Central memory CD8-positive, alpha-beta T cell (primary cell): ENCODE measurements at regions not wholly inside any gene's neighbourhood (a gene's known extent, or its start where the extent isn't known, plus 50 kb on each side); places are given as distances from the start of the nearest gene placed in this dataset.

Experiments
- ATAC-seq: fragments of 150-1000 bp; cut with Tn5 transposase; replicated peaks from 2 replicates; pipeline ENCODE4 v1.10.0; 2022; ENCODE audit warnings: mild to moderate bottlenecking, moderate FRiP score, moderate number of reproducible peaks; ENCODE audit not compliant: poor library complexity, severe bottlenecking; ENCODE audit errors: extremely low read depth
- DNase-seq, 2 donors: peaks; one replicate each; pipeline ENCODE4 v3.0.0; 2021; ENCODE audit warnings: low spot score in 2 of 2
- H3K27ac Mint-ChIP-seq: one replicate; pipeline ENCODE4 v1.8.0; 2022; ENCODE audit warnings: low read depth, mild to moderate bottlenecking, moderate library complexity, mixed read lengths
- H3K27me3 Mint-ChIP-seq: one replicate; pipeline ENCODE4 v1.8.0; 2022; ENCODE audit warnings: mixed read lengths
- H3K36me3 Mint-ChIP-seq: one replicate; pipeline ENCODE4 v1.8.0; 2022; ENCODE audit warnings: mild to moderate bottlenecking, moderate library complexity, mixed read lengths; ENCODE audit not compliant: insufficient read depth
- H3K4me1 Mint-ChIP-seq: one replicate; pipeline ENCODE4 v1.8.0; 2022; ENCODE audit warnings: mixed read lengths
- H3K4me3 Mint-ChIP-seq: one replicate; pipeline ENCODE4 v1.8.0; 2022; ENCODE audit warnings: mild to moderate bottlenecking, moderate library complexity, mixed read lengths
- H3K9me3 Mint-ChIP-seq: one replicate; pipeline ENCODE4 v1.8.0; 2022; ENCODE audit warnings: mixed read lengths

DNA sequence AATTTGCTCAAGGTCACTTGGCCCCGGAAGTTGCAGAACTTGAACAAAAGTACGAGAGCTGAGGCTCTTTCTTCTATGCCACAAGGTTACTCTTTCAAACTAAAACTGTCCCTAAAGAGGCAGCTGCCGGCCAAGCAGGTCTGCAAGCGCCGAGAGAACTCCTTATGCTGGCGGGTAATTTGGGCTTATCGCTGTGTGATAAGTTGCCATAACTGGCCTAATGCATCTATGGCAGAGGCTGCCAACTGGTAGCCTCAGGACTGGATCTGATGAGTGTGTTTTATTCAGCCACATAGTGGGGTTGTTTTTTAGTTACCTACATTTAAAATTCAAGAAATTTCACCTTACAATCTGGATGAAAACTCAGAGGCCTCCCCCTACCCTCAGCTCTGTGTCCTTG is 68.1 kb upstream of the SPOCK1 start:
- DNase-seq (no peak), ATAC-seq (no peak)
- Mint-ChIP-seq H3K27me3 (peaks cover 40% of the 10 kb centered on the region), H3K4me1 (no peaks in the 10 kb centered on the region), H3K36me3 (no peaks in the 10 kb centered on the region), H3K4me3 (no peak overlapping the region), H3K9me3 (no peaks in the 10 kb centered on the region), H3K27ac (no peak overlapping the region)

GRCh38 chr5:137566780-137567179 is 67.7 kb upstream of the SPOCK1 start:
- Mint-ChIP-seq H3K4me3 (no peak overlapping the region), H3K27ac (no peak overlapping the region), H3K9me3 (no peaks in the 10 kb centered on the region), H3K4me1 (no peaks in the 10 kb centered on the region), H3K36me3 (no peaks in the 10 kb centered on the region), H3K27me3 (peaks cover 44% of the 10 kb centered on the region)
- ATAC-seq (no peak), DNase-seq (no peak)

DNA sequence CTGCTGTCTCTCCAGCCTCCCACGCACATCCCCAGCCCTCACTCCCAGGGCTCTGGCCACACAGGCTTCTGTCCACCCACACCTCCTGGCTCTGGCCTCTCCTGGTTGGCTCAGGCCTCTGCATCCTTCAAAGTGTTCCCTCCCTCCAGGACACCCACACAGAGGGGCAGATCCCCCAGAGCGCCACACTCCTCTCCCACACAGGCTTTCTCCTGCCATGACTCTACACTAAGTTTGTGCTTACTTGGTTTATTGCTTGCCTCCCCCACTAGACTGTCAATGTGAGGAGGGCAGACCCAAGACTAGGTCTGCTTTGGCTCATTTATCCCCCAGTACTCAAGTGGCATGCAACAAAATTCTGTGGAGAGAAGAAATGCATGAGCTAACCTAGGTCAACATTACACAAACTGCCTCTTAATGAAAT is 67.0 kb upstream of the SPOCK1 start:
- Mint-ChIP-seq H3K36me3 (no peaks in the 10 kb centered on the region), H3K4me1 (no peaks in the 10 kb centered on the region), H3K9me3 (no peaks in the 10 kb centered on the region), H3K27ac (no peak overlapping the region), H3K27me3 (peaks cover 47% of the 10 kb centered on the region), H3K4me3 (no peak overlapping the region)
- ATAC-seq, result no peak
- DNase-seq, result no peak

DNA sequence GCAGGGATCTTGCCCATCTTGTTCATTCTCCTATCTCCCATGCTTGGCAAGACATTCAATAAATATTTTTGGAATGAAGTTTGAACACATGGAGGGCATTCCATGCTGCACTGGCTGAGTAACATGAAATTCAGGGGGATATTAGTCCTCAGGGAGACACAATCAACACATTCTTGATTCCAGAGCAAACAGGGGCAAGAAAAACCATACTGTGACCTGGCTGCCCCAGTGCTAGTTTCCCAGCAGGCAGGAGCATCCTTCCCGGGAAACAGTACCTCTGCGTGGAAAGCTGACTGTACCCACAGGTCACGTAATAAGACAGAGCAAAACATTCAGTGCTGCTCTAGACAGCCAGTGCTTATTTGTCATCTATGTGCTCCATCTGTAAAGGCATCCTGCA is 66.3 kb upstream of the SPOCK1 start:
- H3K27me3 Mint-ChIP-seq, result peaks cover 47% of the 10 kb centered on the region
- H3K4me1 Mint-ChIP-seq, result no peaks in the 10 kb centered on the region
- H3K27ac Mint-ChIP-seq, result no peak overlapping the region
- no peaks in the 10 kb centered on the region for H3K9me3 Mint-ChIP-seq
- no peaks in the 10 kb centered on the region for H3K36me3 Mint-ChIP-seq
- H3K4me3 Mint-ChIP-seq, result no peak overlapping the region
- ATAC-seq, result no peak
- no peak for DNase-seq

- Mint-ChIP-seq H3K9me3 (no peaks in the 10 kb centered on the region), H3K4me3 (no peak overlapping the region), H3K4me1 (no peaks in the 10 kb centered on the region), H3K27me3 (peaks cover 47% of the 10 kb centered on the region), H3K36me3 (no peaks in the 10 kb centered on the region), H3K27ac (no peak overlapping the region)
- ATAC-seq (no peak), DNase-seq (no peak)
These were observed 65.4 kb upstream of the SPOCK1 start for GRCh38 chr5:137564398-137564961.

GRCh38 chr5:137563646-137564397 is 64.7 kb upstream of the SPOCK1 start:
- Mint-ChIP-seq H3K36me3 (peaks cover 2% of the 10 kb centered on the region), H3K27me3 (peaks cover 44% of the 10 kb centered on the region), H3K27ac (no peak overlapping the region), H3K4me1 (no peaks in the 10 kb centered on the region), H3K4me3 (no peak overlapping the region), H3K9me3 (no peaks in the 10 kb centered on the region)
- ATAC-seq (no peak), DNase-seq (no peak)

- no peaks in the 10 kb centered on the region for H3K4me1 Mint-ChIP-seq
- H3K4me3 Mint-ChIP-seq, result no peak overlapping the region
- H3K9me3 Mint-ChIP-seq, result no peaks in the 10 kb centered on the region
- H3K36me3 Mint-ChIP-seq, result peaks cover 2% of the 10 kb centered on the region
- ATAC-seq (no peak), DNase-seq (no peak)
- H3K27ac Mint-ChIP-seq, result no peak overlapping the region
- H3K27me3 Mint-ChIP-seq, result peaks cover 44% of the 10 kb centered on the region
These were observed 64.1 kb upstream of the SPOCK1 start for GRCh38 chr5:137563301-137563645.

- H3K27me3 Mint-ChIP-seq, result peaks cover 50% of the 10 kb centered on the region
- no peaks in the 10 kb centered on the region for H3K9me3 Mint-ChIP-seq
- H3K4me3 Mint-ChIP-seq, result no peak overlapping the region
- DNase-seq (no peak), ATAC-seq (no peak)
- peaks cover 2% of the 10 kb centered on the region for H3K36me3 Mint-ChIP-seq
- no peaks in the 10 kb centered on the region for H3K4me1 Mint-ChIP-seq
- no peak overlapping the region for H3K27ac Mint-ChIP-seq
These were observed 62.5 kb upstream of the SPOCK1 start for GRCh38 chr5:137561608-137562007.

- ATAC-seq (no peak), DNase-seq (no peak)
- H3K27me3 Mint-ChIP-seq, result peaks cover 38% of the 10 kb centered on the region
- peaks cover 2% of the 10 kb centered on the region for H3K36me3 Mint-ChIP-seq
- H3K4me1 Mint-ChIP-seq, result no peaks in the 10 kb centered on the region
- H3K9me3 Mint-ChIP-seq, result no peaks in the 10 kb centered on the region
- no peak overlapping the region for H3K27ac Mint-ChIP-seq
- no peak overlapping the region for H3K4me3 Mint-ChIP-seq
These were observed 61.3 kb upstream of the SPOCK1 start for GRCh38 chr5:137560420-137560819.
